ELR (cell line): ENCODE measurements at regions not wholly inside any gene's neighbourhood (a gene's known extent, or its start where the extent isn't known, plus 50 kb on each side); places are given as distances from the start of the nearest gene placed in this dataset.
"Not testable (repeated sequence)": the region's sequence is repeated elsewhere in the genome, so short reads cannot be mapped to it uniquely, and the experiment has no call there.

Source experiments
- DNase-seq: peaks from one replicate; pipeline ENCODE4 v3.0.0-alpha.2; 2015; ENCODE audit warnings: low read depth

- DNase-seq = not testable (repeated sequence)
These were observed 212.2 kb downstream of the KITLG start for GRCh38 chr12:88368077-88368476.

- DNase-seq = peak; percentile 37
These were observed 208.7 kb downstream of the KITLG start for GRCh38 chr12:88371416-88372183.

- no peak for DNase-seq
These were observed 204.7 kb downstream of the KITLG start for GRCh38 chr12:88375306-88376305.

GRCh38 chr12:88377973-88378372 lies 202.3 kb downstream of the KITLG start:
- DNase-seq = no peak

GRCh38 chr12:88381466-88381865 lies 198.8 kb downstream of the KITLG start:
- no peak for DNase-seq

GRCh38 chr12:88383405-88383804 lies 196.9 kb downstream of the KITLG start:
- no peak for DNase-seq

GRCh38 chr12:88388566-88389540 lies 191.4 kb downstream of the KITLG start:
- no peak for DNase-seq

- DNase-seq = no peak
These were observed 189.5 kb downstream of the KITLG start for GRCh38 chr12:88390811-88391210.

GRCh38 chr12:88391556-88391955 lies 188.7 kb downstream of the KITLG start:
- DNase-seq = peak; percentile 87

GRCh38 chr12:88393017-88393767 lies 187.1 kb downstream of the KITLG start:
- peak; percentile 67 for DNase-seq

- no peak for DNase-seq
These were observed 182.2 kb downstream of the KITLG start for GRCh38 chr12:88398031-88398430.

GRCh38 chr12:88399811-88400210 lies 180.5 kb downstream of the KITLG start:
- DNase-seq = no peak

GRCh38 chr12:88400302-88400701 lies 180.0 kb downstream of the KITLG start:
- no peak for DNase-seq

- DNase-seq = peak; percentile 50
These were observed 179.1 kb downstream of the KITLG start for GRCh38 chr12:88401155-88401554.

GRCh38 chr12:88406905-88407304 lies 173.4 kb downstream of the KITLG start:
- no peak for DNase-seq

GRCh38 chr12:88408823-88409222 lies 171.4 kb downstream of the KITLG start:
- no peak for DNase-seq

GRCh38 chr12:88409257-88409656 lies 171.0 kb downstream of the KITLG start:
- no peak for DNase-seq

- DNase-seq = no peak
These were observed 168.6 kb downstream of the KITLG start for GRCh38 chr12:88411689-88412088.

GRCh38 chr12:88413646-88414045 lies 166.6 kb downstream of the KITLG start:
- DNase-seq = no peak

GRCh38 chr12:88416155-88416554 lies 164.1 kb downstream of the KITLG start:
- DNase-seq = no peak

GRCh38 chr12:88416786-88417185 lies 163.5 kb downstream of the KITLG start:
- DNase-seq = peak; percentile 49
